ENCODE measurements at regions not wholly inside any gene's neighbourhood (a gene's known extent, or its start where the extent isn't known, plus 50 kb on each side); places are given as distances from the start of the nearest gene placed in this dataset.

- WGBS (ENCODE audit: low lambda C conversion rate), result 94% methylated on average over 8 of the region's 8 CpGs
- BruUV-seq (replicated peaks), result no TSS peak
- Histone ChIP-seq H2AFZ (ENCODE audit: low read length) (no peak overlapping the region), H3K27me3 (ENCODE audit: control insufficient read depth in 1 of 2, insufficient read depth in 2 of 2, low read length in 2 of 2) (no peaks in the 10 kb centered on the region), H3K9ac (ENCODE audit: insufficient read depth, low read depth, low read length) (no peak overlapping the region), H3K4me1 (ENCODE audit: insufficient read depth, low read length) (peaks cover 59% of the 10 kb centered on the region), H4K20me1 (ENCODE audit: insufficient read depth, low read length) (peaks cover 44% of the 10 kb centered on the region), H3K79me2 (ENCODE audit: insufficient read depth, low read length) (peaks cover 78% of the 10 kb centered on the region), H3K4me2 (ENCODE audit: low read depth, low read length) (no peak overlapping the region), H3K4me3 (replicated peaks in 1 of 3; ENCODE audit: insufficient read depth in 1 of 3, low read depth in 2 of 3, low read length in 3 of 3) (no peak overlapping the region), H3K27ac (ENCODE audit: extremely low read length, insufficient read depth, low read length) (peak overlapping the region; percentile 4), H3K36me3 (replicated peaks in 1 of 2; ENCODE audit: control insufficient read depth in 1 of 2, insufficient read depth in 2 of 2, low read length in 2 of 2) (peaks cover 7 to 14% of the 10 kb centered on the region in 2 experiments; a peak in 3 of 5 replicates), H3K9me3 (ENCODE audit: low read length) (no peaks in the 10 kb centered on the region)
- FAIRE-seq, result no peak
- peak; percentile 40; the same call in 1 of the 2 replicates for TF ChIP-seq ZNF350 (CRISPR knock-in tag; IDR thresholded peaks at IDR 0.05; ENCODE audit: borderline replicate concordance, low read depth)
- TF ChIP-seq CEBPB (IDR thresholded peaks at IDR 0.05; ENCODE audit: borderline replicate concordance, low read depth, low read length), result no peak
- no peak for TF ChIP-seq MYNN (CRISPR knock-in tag; IDR thresholded peaks at IDR 0.05; ENCODE audit: low read depth)
- TF ChIP-seq, protein P1, sequence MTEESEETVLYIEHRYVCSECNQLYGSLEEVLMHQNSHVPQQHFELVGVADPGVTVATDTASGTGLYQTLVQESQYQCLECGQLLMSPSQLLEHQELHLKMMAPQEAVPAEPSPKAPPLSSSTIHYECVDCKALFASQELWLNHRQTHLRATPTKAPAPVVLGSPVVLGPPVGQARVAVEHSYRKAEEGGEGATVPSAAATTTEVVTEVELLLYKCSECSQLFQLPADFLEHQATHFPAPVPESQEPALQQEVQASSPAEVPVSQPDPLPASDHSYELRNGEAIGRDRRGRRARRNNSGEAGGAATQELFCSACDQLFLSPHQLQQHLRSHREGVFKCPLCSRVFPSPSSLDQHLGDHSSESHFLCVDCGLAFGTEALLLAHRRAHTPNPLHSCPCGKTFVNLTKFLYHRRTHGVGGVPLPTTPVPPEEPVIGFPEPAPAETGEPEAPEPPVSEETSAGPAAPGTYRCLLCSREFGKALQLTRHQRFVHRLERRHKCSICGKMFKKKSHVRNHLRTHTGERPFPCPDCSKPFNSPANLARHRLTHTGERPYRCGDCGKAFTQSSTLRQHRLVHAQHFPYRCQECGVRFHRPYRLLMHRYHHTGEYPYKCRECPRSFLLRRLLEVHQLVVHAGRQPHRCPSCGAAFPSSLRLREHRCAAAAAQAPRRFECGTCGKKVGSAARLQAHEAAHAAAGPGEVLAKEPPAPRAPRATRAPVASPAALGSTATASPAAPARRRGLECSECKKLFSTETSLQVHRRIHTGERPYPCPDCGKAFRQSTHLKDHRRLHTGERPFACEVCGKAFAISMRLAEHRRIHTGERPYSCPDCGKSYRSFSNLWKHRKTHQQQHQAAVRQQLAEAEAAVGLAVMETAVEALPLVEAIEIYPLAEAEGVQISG (CRISPR knock-in tag; IDR thresholded peaks at IDR 0.05), result 0 out of 2 replicates have a peak, but pooled peaks have one; percentile 5
- TF ChIP-seq TRAFD1 (CRISPR knock-in tag; IDR thresholded peaks at IDR 0.05; ENCODE audit: borderline replicate concordance), result no peak
- POLR2A ChIA-PET, result interaction anchor here (0.7 to 2.3 kb wide), 3 partner anchors 12 to 91 kb away, joined by 3 to 9 read pairs (median 4); no protein-coding TSS in a partner anchor
- ATAC-seq, result no peak
- in situ Hi-C loops (cut with HindIII; ENCODE audit: extremely low pct_ligation_motif_present, low pct_unique_long_range_greater_than_20kb), result no loop called here
- DNase-seq (ENCODE audit: low spot score), result no peak
- intact Hi-C loops (cut with micrococcal nuclease; ENCODE audit: unreplicated experiment), result no loop called here
- CTCF ChIA-PET (ENCODE audit: low intra/inter-chr PET ratio, low total read pairs), result no interaction called here
Observed at GRCh38 chr17:77361986-77362620, 221.3 kb downstream of the SEC14L1 start.

All from HepG2 (cell line).